Left forelimb (tissue), 1 donor: ENCODE measurements at regions not wholly inside any gene's neighbourhood (a gene's known extent, or its start where the extent isn't known, plus 50 kb on each side); places are given as distances from the start of the nearest gene placed in this dataset.

ENCODE experiments used
- DNase-seq: peaks from one replicate; pipeline ENCODE4 v3.0.0-alpha.2; 2018; ENCODE audit warnings: low spot score

GRCh38 chr3:42037318-42037945, 53.7 kb upstream of the TRAK1 start:
- peak; percentile 49 for DNase-seq

GRCh38 chr3:42036483-42036823, 54.7 kb upstream of the TRAK1 start:
- DNase-seq: peak; percentile 65

- peak; percentile 48 for DNase-seq
Observed at GRCh38 chr3:42035816-42036482, 55.2 kb upstream of the TRAK1 start.

- no peak for DNase-seq
Observed at GRCh38 chr3:42035007-42035406, 56.1 kb upstream of the TRAK1 start.

GRCh38 chr3:42033741-42034140, 57.4 kb upstream of the TRAK1 start:
- DNase-seq: peak; percentile 26

GRCh38 chr3:42032693-42033349, 58.3 kb upstream of the TRAK1 start:
- DNase-seq: peak; percentile 64

GRCh38 chr3:42031808-42032480, 59.2 kb upstream of the TRAK1 start:
- DNase-seq: peak; percentile 61

GRCh38 chr3:42028474-42028873, 62.7 kb upstream of the TRAK1 start:
- DNase-seq: peak; percentile 40

- DNase-seq: no peak
Observed at GRCh38 chr3:42027571-42027970, 63.6 kb upstream of the TRAK1 start.

GRCh38 chr3:42025370-42026138, 63.7 kb upstream of the ULK4 start:
- DNase-seq: peak; percentile 93

GRCh38 chr3:42024591-42025351, 62.9 kb upstream of the ULK4 start:
- no peak for DNase-seq

GRCh38 chr3:42023380-42023779, 61.5 kb upstream of the ULK4 start:
- DNase-seq: no peak

- DNase-seq: no peak
Observed at GRCh38 chr3:42022355-42022754, 60.5 kb upstream of the ULK4 start.

GRCh38 chr3:42020684-42021307, 58.9 kb upstream of the ULK4 start:
- DNase-seq: no peak

GRCh38 chr3:42019953-42020260, 58.0 kb upstream of the ULK4 start:
- no peak for DNase-seq

GRCh38 chr3:42019144-42019952, 57.4 kb upstream of the ULK4 start:
- DNase-seq: no peak

- DNase-seq: peak; percentile 71
Observed at GRCh38 chr3:42014921-42015533, 53.1 kb upstream of the ULK4 start.

GRCh38 chr3:42014458-42014920, 52.6 kb upstream of the ULK4 start:
- no peak for DNase-seq

GRCh38 chr3:42013691-42014457, 52.0 kb upstream of the ULK4 start:
- DNase-seq: peak; percentile 70
